AG04449 (cell line): ENCODE measurements at regions not wholly inside any gene's neighbourhood (a gene's known extent, or its start where the extent isn't known, plus 50 kb on each side); places are given as distances from the start of the nearest gene placed in this dataset.
"Not testable (repeated sequence)": the region's sequence is repeated elsewhere in the genome, so short reads cannot be mapped to it uniquely, and the experiment has no call there.

Source experiments
- CTCF ChIA-PET: fragments of 350-600 bp; formaldehyde crosslinking; extraction: SDS; loops from one replicate; lab custom pipeline; 2021; ENCODE audit warnings: antibody characterized with exemption; lab: Yijun Ruan, JAX
- POLR2A ChIA-PET: fragments of 400-600, 350-600 bp; formaldehyde crosslinking; extraction: SDS; loops from one replicate; lab custom pipeline; 2020; ENCODE audit warnings: antibody characterized with exemption, inconsistent platforms; lab: Yijun Ruan, JAX
- DNase-seq: peaks from one replicate; pipeline ENCODE4 v3.0.0-alpha.2; 2010; ENCODE audit warnings: low read depth, low spot score
- H3K4me3 ChIP-seq: 2 replicates; pipeline ENCODE4 v1.5.1; 2011; ENCODE audit warnings: low read depth, mild to moderate bottlenecking, control low read depth, low read length
- TF ChIP-seq, protein P1 (sequence below): IDR thresholded peaks from one replicate; pipeline ENCODE4 v1.5.1; 2011; ENCODE audit warnings: mild to moderate bottlenecking, moderate library complexity, low read length, control low read depth, inconsistent platforms; ENCODE audit not compliant: insufficient read depth; ENCODE audit errors: missing control alignments

- POLR2A ChIA-PET = interaction anchor here (0.6 kb wide), 1 partner anchor 28 kb away, joined by 3 read pairs; no protein-coding TSS in a partner anchor
- H3K4me3 ChIP-seq = no peak overlapping the region
- DNase-seq = no peak
- TF ChIP-seq, protein P1, sequence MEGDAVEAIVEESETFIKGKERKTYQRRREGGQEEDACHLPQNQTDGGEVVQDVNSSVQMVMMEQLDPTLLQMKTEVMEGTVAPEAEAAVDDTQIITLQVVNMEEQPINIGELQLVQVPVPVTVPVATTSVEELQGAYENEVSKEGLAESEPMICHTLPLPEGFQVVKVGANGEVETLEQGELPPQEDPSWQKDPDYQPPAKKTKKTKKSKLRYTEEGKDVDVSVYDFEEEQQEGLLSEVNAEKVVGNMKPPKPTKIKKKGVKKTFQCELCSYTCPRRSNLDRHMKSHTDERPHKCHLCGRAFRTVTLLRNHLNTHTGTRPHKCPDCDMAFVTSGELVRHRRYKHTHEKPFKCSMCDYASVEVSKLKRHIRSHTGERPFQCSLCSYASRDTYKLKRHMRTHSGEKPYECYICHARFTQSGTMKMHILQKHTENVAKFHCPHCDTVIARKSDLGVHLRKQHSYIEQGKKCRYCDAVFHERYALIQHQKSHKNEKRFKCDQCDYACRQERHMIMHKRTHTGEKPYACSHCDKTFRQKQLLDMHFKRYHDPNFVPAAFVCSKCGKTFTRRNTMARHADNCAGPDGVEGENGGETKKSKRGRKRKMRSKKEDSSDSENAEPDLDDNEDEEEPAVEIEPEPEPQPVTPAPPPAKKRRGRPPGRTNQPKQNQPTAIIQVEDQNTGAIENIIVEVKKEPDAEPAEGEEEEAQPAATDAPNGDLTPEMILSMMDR = no peak
- CTCF ChIA-PET = no interaction called here
Observed at GRCh38 chr9:38128752-38129270, 59.8 kb upstream of the SHB start.

- DNase-seq = no peak
- CTCF ChIA-PET = interaction anchor here (1.0 to 1.3 kb wide), 3 partner anchors 9 to 39 kb away, joined by 3 read pairs; no protein-coding TSS in a partner anchor
- TF ChIP-seq, protein P1 = no peak
- H3K4me3 ChIP-seq = no peak overlapping the region
- POLR2A ChIA-PET = no interaction called here
Observed at GRCh38 chr9:38127271-38127839, 58.3 kb upstream of the SHB start.

GRCh38 chr9:38126730-38127129 lies 57.7 kb upstream of the SHB start:
- TF ChIP-seq, protein P1 = no peak
- ChIA-PET CTCF (interaction anchor here (0.7 to 1.6 kb wide), 4 partner anchors 9 to 142 kb away, joined by 3 to 5 read pairs (median 3); no protein-coding TSS in a partner anchor), POLR2A (no interaction called here)
- no peak overlapping the region for H3K4me3 ChIP-seq
- DNase-seq = no peak

GRCh38 chr9:38125889-38126288 lies 56.9 kb upstream of the SHB start:
- TF ChIP-seq, protein P1 = no peak
- DNase-seq = no peak
- H3K4me3 ChIP-seq = no peak overlapping the region
- ChIA-PET CTCF (interaction anchor here (0.7 to 1.8 kb wide), 6 partner anchors 8 to 143 kb away, joined by 3 to 5 read pairs (median 3); no protein-coding TSS in a partner anchor), POLR2A (no interaction called here)

DNA sequence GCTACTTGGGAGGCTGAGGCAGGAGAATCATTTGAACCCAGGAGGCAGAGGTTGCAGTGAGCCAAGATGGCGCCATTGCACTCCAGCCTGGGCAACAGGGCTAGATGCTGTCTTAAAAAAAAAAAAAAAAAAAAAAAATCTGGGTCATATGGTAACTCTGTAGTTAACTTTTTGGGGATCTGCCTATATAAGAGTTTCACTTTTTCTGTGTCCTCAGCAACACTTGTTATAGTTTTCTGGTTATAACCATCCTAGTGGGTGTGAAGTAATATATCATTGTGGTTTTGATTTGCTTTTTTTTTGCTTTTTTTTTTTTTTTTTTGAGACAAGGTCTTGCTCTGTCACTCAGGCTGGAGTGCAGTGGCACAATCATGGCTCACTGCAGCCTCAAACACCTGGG lies 54.3 kb upstream of the SHB start:
- POLR2A ChIA-PET, DNase-seq, H3K4me3 ChIP-seq: not testable (repeated sequence)
- CTCF ChIA-PET = interaction anchor here (1.5 kb wide), 1 partner anchor 36 kb away, joined by 4 read pairs; no protein-coding TSS in a partner anchor

DNA sequence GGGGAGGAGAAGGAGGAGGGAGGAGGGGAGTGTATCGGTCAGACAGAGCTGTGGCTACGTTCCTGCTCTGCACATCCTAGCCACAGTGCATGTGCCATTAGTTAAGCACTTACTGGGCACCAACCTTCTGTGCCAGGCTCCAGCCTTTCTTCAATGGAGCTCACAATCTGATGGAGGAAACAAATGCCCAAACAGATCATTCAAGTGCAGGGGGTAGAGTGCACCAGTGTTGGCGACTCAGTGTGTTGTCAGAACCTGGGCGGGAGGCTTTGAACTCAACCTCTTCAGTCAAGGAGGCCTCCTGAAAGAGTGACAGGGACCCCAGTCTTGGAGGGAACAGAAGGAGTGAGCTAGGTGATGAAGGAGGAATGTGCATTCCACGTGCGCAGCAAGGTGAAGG lies 51.9 kb upstream of the SHB start:
- CTCF ChIA-PET = interaction anchor here (0.8 to 1.5 kb wide), 3 partner anchors 13 to 40 kb away, joined by 3 to 6 read pairs (median 4); no protein-coding TSS in a partner anchor
- POLR2A ChIA-PET = no interaction called here

More for the DNA sequence above, 51.9 kb upstream of the SHB start:
- TF ChIP-seq, protein P1 = no peak
- no peak overlapping the region for H3K4me3 ChIP-seq
- no peak for DNase-seq
